Brain microvascular endothelial cell (primary cell): ENCODE measurements at regions not wholly inside any gene's neighbourhood (a gene's known extent, or its start where the extent isn't known, plus 50 kb on each side); places are given as distances from the start of the nearest gene placed in this dataset.

Source experiments
- DNase-seq: peaks from one replicate; pipeline ENCODE4 v3.0.0-alpha.2; 2020
- H3K27ac ChIP-seq: fragments of 250-450 bp; sonication (Bioruptor Pico); 2 replicates; pipeline ENCODE4 v1.5.1; 2020; ENCODE audit warnings: mild to moderate bottlenecking, moderate library complexity
- H3K27me3 ChIP-seq: fragments of 250-450 bp; sonication (Bioruptor Pico); replicated peaks from 2 replicates; pipeline ENCODE4 v1.5.1; 2020; ENCODE audit warnings: mild to moderate bottlenecking
- H3K36me3 ChIP-seq: fragments of 250-450 bp; sonication (Bioruptor Pico); replicated peaks from 2 replicates; pipeline ENCODE4 v1.5.1; 2020; ENCODE audit warnings: mild to moderate bottlenecking
- H3K4me3 ChIP-seq: 2 replicates; pipeline ENCODE4 v1.5.1; 2011; ENCODE audit warnings: low read depth, mild to moderate bottlenecking, control low read depth, low read length, moderate library complexity
- in situ Hi-C: cut with HindIII; loops from 2 replicates; pipeline ENCODE4 v1.10.0; 2017; ENCODE audit warnings: low sequenced_read_pairs, low pct_ligation_motif_present
- TF ChIP-seq, protein P1 (sequence below): IDR thresholded peaks from 2 replicates; pipeline ENCODE4 v1.5.1; 2011; ENCODE audit warnings: low read depth, mild to moderate bottlenecking, moderate library complexity, low read length, control low read depth, inconsistent platforms; ENCODE audit errors: missing control alignments

DNA sequence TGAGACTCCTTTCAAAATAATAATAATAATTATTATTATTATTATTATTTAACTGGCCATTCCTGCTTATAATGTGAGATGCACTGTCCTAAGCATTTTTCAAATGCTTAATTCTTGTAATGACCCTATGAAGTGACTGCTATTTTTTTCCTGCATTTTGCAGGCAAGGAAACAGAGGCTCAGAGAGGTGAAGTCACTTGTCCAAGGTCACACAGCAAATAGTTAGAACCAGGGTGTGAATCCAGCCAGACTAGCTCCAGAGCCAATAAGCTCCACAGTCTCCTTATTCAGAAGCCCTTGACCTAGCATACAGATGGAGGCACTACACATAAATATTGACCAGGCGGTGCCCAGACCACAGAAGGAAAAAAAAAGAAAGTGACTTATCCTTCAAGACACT, 77.5 kb upstream of the CACNA1A start:
- no peak for DNase-seq
- H3K27ac ChIP-seq: no peak overlapping the region
- no peaks in the 10 kb centered on the region for H3K27me3 ChIP-seq
- no peak overlapping the region for H3K4me3 ChIP-seq
- in situ Hi-C loops: no loop called here
- TF ChIP-seq, protein P1, sequence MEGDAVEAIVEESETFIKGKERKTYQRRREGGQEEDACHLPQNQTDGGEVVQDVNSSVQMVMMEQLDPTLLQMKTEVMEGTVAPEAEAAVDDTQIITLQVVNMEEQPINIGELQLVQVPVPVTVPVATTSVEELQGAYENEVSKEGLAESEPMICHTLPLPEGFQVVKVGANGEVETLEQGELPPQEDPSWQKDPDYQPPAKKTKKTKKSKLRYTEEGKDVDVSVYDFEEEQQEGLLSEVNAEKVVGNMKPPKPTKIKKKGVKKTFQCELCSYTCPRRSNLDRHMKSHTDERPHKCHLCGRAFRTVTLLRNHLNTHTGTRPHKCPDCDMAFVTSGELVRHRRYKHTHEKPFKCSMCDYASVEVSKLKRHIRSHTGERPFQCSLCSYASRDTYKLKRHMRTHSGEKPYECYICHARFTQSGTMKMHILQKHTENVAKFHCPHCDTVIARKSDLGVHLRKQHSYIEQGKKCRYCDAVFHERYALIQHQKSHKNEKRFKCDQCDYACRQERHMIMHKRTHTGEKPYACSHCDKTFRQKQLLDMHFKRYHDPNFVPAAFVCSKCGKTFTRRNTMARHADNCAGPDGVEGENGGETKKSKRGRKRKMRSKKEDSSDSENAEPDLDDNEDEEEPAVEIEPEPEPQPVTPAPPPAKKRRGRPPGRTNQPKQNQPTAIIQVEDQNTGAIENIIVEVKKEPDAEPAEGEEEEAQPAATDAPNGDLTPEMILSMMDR: no peak
- no peaks in the 10 kb centered on the region for H3K36me3 ChIP-seq

DNA sequence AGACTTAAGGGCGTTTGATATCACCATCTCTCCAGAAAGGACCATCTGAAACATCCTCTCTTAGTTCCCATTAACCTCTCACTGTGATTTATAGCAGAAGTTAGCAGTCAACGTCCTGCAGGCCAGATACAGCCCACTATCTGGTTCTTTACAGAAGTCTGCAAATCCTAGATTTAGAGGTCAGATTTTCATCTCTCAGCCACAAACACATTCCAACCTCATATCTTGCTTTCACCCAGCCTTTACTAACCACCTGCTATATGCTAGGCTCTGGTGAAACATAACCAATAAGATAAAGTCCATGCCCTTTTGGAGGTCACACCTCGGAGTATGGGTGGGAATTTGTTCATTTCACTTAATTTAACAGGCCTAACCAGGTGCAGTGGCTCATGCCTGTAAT, 76.8 kb upstream of the CACNA1A start:
- no peak for DNase-seq
- Histone ChIP-seq H3K27me3 (no peaks in the 10 kb centered on the region), H3K4me3 (no peak overlapping the region), H3K36me3 (no peaks in the 10 kb centered on the region), H3K27ac (no peak overlapping the region)
- TF ChIP-seq, protein P1: no peak
- in situ Hi-C loops: no loop called here

DNA sequence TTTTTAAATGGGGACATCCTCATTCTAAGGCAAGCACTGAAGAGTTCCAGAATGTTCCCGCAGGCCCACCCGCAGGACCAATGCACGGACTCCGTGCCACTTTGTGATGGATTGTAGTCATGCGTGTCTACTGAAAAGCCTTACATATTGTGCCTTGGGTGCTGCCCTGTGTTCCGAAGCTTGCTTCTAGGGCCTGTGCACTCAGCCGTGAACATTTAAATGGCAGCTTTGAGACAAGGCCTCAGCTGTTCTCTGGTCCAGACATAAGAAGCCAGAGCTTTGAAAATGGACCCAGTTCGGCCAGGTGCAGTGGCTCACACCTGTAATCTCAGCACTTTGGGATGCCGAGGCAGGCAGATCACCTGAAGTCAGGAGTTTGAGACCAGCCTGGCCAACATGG, 75.3 kb upstream of the CACNA1A start:
- H3K27ac ChIP-seq: no peak overlapping the region
- no peak for DNase-seq
- in situ Hi-C loops: no loop called here
- H3K4me3 ChIP-seq: no peak overlapping the region
- H3K36me3 ChIP-seq: no peaks in the 10 kb centered on the region
- no peaks in the 10 kb centered on the region for H3K27me3 ChIP-seq
- TF ChIP-seq, protein P1: no peak

DNA sequence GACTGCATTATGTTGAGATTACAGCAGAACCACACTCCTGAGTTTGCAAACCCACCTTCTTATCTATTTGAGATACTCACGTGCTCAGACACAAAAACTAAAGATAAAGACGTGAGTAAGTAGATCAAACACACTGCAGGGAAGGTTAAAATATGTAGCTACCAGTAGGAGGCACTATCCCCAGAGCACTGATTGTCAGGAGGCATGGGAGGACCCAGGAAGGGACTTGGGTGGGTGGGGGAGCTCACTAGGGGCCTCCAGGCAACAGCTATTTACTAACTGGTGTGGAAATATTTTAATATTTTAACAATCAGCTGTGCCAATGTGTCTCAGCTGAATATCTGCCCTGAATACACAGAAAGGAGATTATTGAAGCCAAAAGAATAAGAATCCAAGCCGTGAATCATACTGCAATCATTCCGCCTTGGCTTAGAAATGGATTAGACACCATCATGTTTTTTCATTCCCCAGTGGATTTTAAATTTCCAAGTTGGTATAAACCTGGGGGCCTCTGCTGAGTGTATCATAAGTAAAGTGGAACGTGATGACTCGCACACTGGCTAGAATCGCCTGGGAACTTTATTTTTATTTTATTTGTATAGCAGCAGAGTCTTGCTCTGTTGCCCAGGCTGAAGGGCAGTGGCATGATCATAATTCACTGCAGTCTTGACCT, 73.2 kb upstream of the CACNA1A start:
- Histone ChIP-seq H3K27me3 (no peaks in the 10 kb centered on the region), H3K36me3 (no peaks in the 10 kb centered on the region), H3K4me3 (no peak overlapping the region), H3K27ac (no peak overlapping the region)
- no peak for DNase-seq
- TF ChIP-seq, protein P1: no peak
- in situ Hi-C loops: no loop called here

DNA sequence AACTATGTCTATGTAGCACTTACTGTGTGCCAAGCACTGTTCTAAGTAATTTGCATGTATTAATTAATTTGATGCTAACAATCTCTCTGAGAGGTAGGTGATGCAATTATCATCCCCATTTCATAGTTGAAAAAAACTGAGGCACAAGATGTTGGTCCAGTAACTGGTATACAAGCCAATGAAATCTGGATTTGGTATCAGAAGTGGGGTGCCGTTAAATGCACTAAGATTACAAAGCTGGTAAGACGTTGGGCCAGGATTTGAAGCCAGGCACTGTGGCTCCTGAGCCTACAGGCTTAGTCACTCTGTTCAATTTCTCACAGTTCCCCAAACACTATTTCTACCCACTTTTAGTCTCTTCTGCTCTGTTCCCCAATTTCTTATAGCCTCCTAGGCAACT, 70.4 kb upstream of the CACNA1A start:
- no peak overlapping the region for H3K27ac ChIP-seq
- no peaks in the 10 kb centered on the region for H3K27me3 ChIP-seq
- no peaks in the 10 kb centered on the region for H3K36me3 ChIP-seq
- DNase-seq: no peak
- TF ChIP-seq, protein P1: no peak
- in situ Hi-C loops: no loop called here
- H3K4me3 ChIP-seq: no peak overlapping the region

DNA sequence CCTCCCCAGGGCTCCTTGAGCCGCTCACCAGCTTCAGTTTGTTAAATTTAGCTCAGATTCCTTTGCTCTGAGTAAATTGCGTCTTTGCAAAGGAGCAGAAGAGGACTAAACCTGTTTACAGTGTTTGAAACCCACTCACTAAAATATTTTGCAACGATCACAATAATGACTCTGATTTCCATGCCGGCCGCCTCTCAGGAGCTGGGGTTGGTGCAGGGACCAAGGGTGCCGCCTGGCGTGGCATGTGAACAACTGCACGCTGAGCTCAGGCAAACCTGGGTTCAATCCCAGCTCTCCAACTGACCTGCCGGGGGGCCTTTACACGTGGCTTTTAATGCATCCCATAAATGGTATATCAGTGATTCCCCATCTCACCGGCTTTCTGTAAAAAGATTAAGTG, 68.7 kb upstream of the CACNA1A start:
- Histone ChIP-seq H3K27ac (no peak overlapping the region), H3K4me3 (no peak overlapping the region), H3K36me3 (no peaks in the 10 kb centered on the region), H3K27me3 (no peaks in the 10 kb centered on the region)
- DNase-seq: no peak
- TF ChIP-seq, protein P1: peak; percentile 31
- in situ Hi-C loops: no loop called here
